ENCODE measurements at regions not wholly inside any gene's neighbourhood (a gene's known extent, or its start where the extent isn't known, plus 50 kb on each side); places are given as distances from the start of the nearest gene placed in this dataset.
"Not testable (repeated sequence)": the region's sequence is repeated elsewhere in the genome, so short reads cannot be mapped to it uniquely, and the experiment has no call there.

- no peaks in the 10 kb centered on the region for H3K9me3 ChIP-seq (ENCODE audit: low read depth, low read length, poor library complexity, severe bottlenecking)
- no peak for TF ChIP-seq EZH2 (IDR thresholded peaks at IDR 0.05; ENCODE audit: borderline replicate concordance, low read depth, low read length, poor library complexity, severe bottlenecking)
- no peak for TF ChIP-seq CTCF (conservative IDR thresholded peaks at IDR 0.05; ENCODE audit: low read depth, low read length)
- POLR2A ChIA-PET (ENCODE audit: low non-redundant PET) = no interaction called here
- CTCF ChIA-PET = no interaction called here
- no peak overlapping the region for H3K27ac ChIP-seq (ENCODE audit: low read depth, low read length, poor library complexity, severe bottlenecking)
- H3K27me3 ChIP-seq (replicated peaks; ENCODE audit: insufficient read depth, low read depth, low read length, poor library complexity) = no peaks in the 10 kb centered on the region
- no peak overlapping the region for H3K4me3 ChIP-seq (ENCODE audit: low read depth, low read length, poor library complexity, severe bottlenecking)
- intact Hi-C loops (cut with micrococcal nuclease; ENCODE audit: unreplicated experiment) = no loop called here
- DNase-seq (ENCODE audit: low spot score) = no peak
- H3K4me1 ChIP-seq (ENCODE audit: insufficient read depth, low read length, poor library complexity, severe bottlenecking) = no peaks in the 10 kb centered on the region
- BruUV-seq (replicated peaks) = no TSS peak
- H3K36me3 ChIP-seq (ENCODE audit: insufficient read depth, low read length, poor library complexity, severe bottlenecking) = no peaks in the 10 kb centered on the region
Observed at GRCh38 chr6:51167468-51167867, 348.8 kb downstream of the TFAP2B start.

DNA sequence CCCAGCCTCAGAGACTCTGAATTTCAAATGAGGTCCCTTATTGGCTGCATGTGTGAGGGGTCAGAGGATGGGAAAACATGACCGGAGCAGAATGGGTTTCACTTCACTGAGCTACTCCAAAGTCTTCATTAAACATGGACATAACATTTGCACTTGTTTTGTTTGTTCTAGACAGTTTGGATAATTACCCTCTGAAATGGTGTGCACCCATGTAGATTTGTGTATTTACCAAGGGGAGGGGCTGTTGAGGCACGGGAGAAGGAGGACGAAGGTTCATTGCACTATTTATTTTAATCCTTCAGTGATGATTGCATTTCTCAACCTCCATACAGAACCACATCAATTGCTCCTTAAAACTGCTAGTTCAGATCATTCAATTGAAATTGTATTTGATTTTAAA, 364.2 kb downstream of the TFAP2B start:
- CTCF ChIA-PET = no interaction called here
- no peaks in the 10 kb centered on the region for H3K9me3 ChIP-seq (ENCODE audit: low read depth, low read length, poor library complexity, severe bottlenecking)
- no peaks in the 10 kb centered on the region for H3K27me3 ChIP-seq (replicated peaks; ENCODE audit: insufficient read depth, low read depth, low read length, poor library complexity)
- no peak overlapping the region for H3K4me3 ChIP-seq (ENCODE audit: low read depth, low read length, poor library complexity, severe bottlenecking)
- no peaks in the 10 kb centered on the region for H3K36me3 ChIP-seq (ENCODE audit: insufficient read depth, low read length, poor library complexity, severe bottlenecking)
- no peak for TF ChIP-seq EZH2 (IDR thresholded peaks at IDR 0.05; ENCODE audit: borderline replicate concordance, low read depth, low read length, poor library complexity, severe bottlenecking)
- no peak for TF ChIP-seq CTCF (conservative IDR thresholded peaks at IDR 0.05; ENCODE audit: low read depth, low read length)
- no peak for DNase-seq (ENCODE audit: low spot score)
- POLR2A ChIA-PET (ENCODE audit: low non-redundant PET) = no interaction called here
- intact Hi-C loops (cut with micrococcal nuclease; ENCODE audit: unreplicated experiment) = no loop called here
- H3K27ac ChIP-seq (ENCODE audit: low read depth, low read length, poor library complexity, severe bottlenecking) = no peak overlapping the region
- no TSS peak for BruUV-seq (replicated peaks)
- no peaks in the 10 kb centered on the region for H3K4me1 ChIP-seq (ENCODE audit: insufficient read depth, low read length, poor library complexity, severe bottlenecking)

DNA sequence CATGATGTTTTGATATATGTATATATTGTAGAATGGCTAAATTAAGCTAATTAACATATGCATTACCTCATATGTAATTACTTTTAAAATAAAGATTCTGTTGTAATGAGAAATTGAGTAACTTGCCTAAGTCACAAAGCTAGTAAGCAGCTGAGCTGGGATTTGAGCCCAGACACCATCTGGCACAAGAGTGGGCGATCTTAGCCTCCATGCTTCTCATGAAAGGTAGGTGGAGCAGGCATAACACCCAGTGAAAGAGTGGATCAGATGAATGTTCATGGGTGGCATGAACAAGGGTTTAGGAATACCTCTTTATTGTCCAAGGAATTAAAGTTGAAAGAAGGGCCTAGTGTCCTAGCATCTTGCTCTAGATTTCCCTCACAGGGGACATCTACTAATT, 365.4 kb downstream of the TFAP2B start:
- ChIA-PET CTCF (no interaction called here), POLR2A (ENCODE audit: low non-redundant PET) (no interaction called here)
- intact Hi-C loops (cut with micrococcal nuclease; ENCODE audit: unreplicated experiment) = no loop called here

GRCh38 chr6:51193163-51193562, 374.5 kb downstream of the TFAP2B start:
- H3K9me3 ChIP-seq (ENCODE audit: low read depth, low read length, poor library complexity, severe bottlenecking); H3K4me1 ChIP-seq (ENCODE audit: insufficient read depth, low read length, poor library complexity, severe bottlenecking); intact Hi-C loops (cut with micrococcal nuclease; ENCODE audit: unreplicated experiment); H3K36me3 ChIP-seq (ENCODE audit: insufficient read depth, low read length, poor library complexity, severe bottlenecking); POLR2A ChIA-PET (ENCODE audit: low non-redundant PET); CTCF ChIA-PET; BruUV-seq (replicated peaks); DNase-seq (ENCODE audit: low spot score); H3K4me3 ChIP-seq (ENCODE audit: low read depth, low read length, poor library complexity, severe bottlenecking); H3K27me3 ChIP-seq (replicated peaks; ENCODE audit: insufficient read depth, low read depth, low read length, poor library complexity); H3K27ac ChIP-seq (ENCODE audit: low read depth, low read length, poor library complexity, severe bottlenecking): not testable (repeated sequence)

More for the DNA sequence above, 365.4 kb downstream of the TFAP2B start:
- Histone ChIP-seq H3K36me3 (ENCODE audit: insufficient read depth, low read length, poor library complexity, severe bottlenecking) (no peaks in the 10 kb centered on the region), H3K27ac (ENCODE audit: low read depth, low read length, poor library complexity, severe bottlenecking) (no peak overlapping the region), H3K27me3 (replicated peaks; ENCODE audit: insufficient read depth, low read depth, low read length, poor library complexity) (no peaks in the 10 kb centered on the region), H3K4me1 (ENCODE audit: insufficient read depth, low read length, poor library complexity, severe bottlenecking) (no peaks in the 10 kb centered on the region), H3K4me3 (ENCODE audit: low read depth, low read length, poor library complexity, severe bottlenecking) (no peak overlapping the region), H3K9me3 (ENCODE audit: low read depth, low read length, poor library complexity, severe bottlenecking) (no peaks in the 10 kb centered on the region)
- DNase-seq (ENCODE audit: low spot score) = no peak
- BruUV-seq (replicated peaks) = no TSS peak
- TF ChIP-seq EZH2 (IDR thresholded peaks at IDR 0.05; ENCODE audit: borderline replicate concordance, low read depth, low read length, poor library complexity, severe bottlenecking) = no peak
- TF ChIP-seq CTCF (conservative IDR thresholded peaks at IDR 0.05; ENCODE audit: low read depth, low read length) = no peak

Measured in A673 (cell line).